ENCODE measurements at regions not wholly inside any gene's neighbourhood (a gene's known extent, or its start where the extent isn't known, plus 50 kb on each side); places are given as distances from the start of the nearest gene placed in this dataset.

- TF ChIP-seq BHLHE40 (IDR thresholded peaks at IDR 0.05; ENCODE audit: low read depth, low read length) = no peak
- TF ChIP-seq CTCF (IDR thresholded peaks at IDR 0.05) = no peak
These were observed 130.9 kb upstream of the ALCAM start for GRCh38 chr3:105235785-105236184.

Data from A549 (cell line).